Tibial artery (tissue), 4 donors: ENCODE measurements at regions not wholly inside any gene's neighbourhood (a gene's known extent, or its start where the extent isn't known, plus 50 kb on each side); places are given as distances from the start of the nearest gene placed in this dataset.
A peak's percentile ranks its signal among the peaks of the same experiment; 100 is the strongest.

Experiments
- DNase-seq, 2 donors: peaks; one replicate each; pipeline ENCODE4 v3.0.0-alpha.2; 2019
- H3K27ac ChIP-seq, 2 donors: fragments of 200-600 bp; sonication (generic) in 1 of 2; 1 replicate in 1 of 2; 2 replicates in 1 of 2; pipeline ENCODE4 v1.5.1; 2018 to 2019; ENCODE audit warnings: mild to moderate bottlenecking in 1 of 2
- H3K27me3 ChIP-seq, 2 donors: fragments of 200-600 bp; sonication (generic) in 1 of 2; one replicate each; pipeline versions ENCODE4 v1.5.1 to v1.6.0; 2016 to 2019
- H3K36me3 ChIP-seq, 3 donors: fragments of 200-600 bp; sonication (generic) in 2 of 3; one replicate each; pipeline ENCODE4 v1.5.1; 2016 to 2019; ENCODE audit warnings: mild to moderate bottlenecking in 2 of 3
- H3K4me1 ChIP-seq, 4 donors: fragments of 200-600 bp; sonication (generic) in 2 of 4; 1 replicate in 3 of 4; 2 replicates in 1 of 4; pipeline ENCODE4 v1.5.1; 2016 to 2019
- H3K4me3 ChIP-seq, 2 donors: fragments of 200-600 bp; sonication (generic) in 1 of 2; 1 replicate in 1 of 2; 2 replicates in 1 of 2; pipeline ENCODE4 v1.5.1; 2018 to 2019; ENCODE audit warnings: mild to moderate bottlenecking in 2 of 2
- H3K9me3 ChIP-seq, 3 donors: fragments of 200-600 bp; sonication (generic) in 1 of 3; one replicate each; pipeline ENCODE4 v1.5.1; 2016 to 2019
- intact Hi-C: fragments of 100-400 bp; cut with DNase I; formaldehyde crosslinking; loops from one replicate; pipeline ENCODE4 v1.15.0; 2023; ENCODE audit warnings: low total_unique reads
- TF ChIP-seq, protein P1 (sequence below), 2 experiments: fragments of 200-600 bp in 1 of 2; fragments of 450-650 bp in 1 of 2; IDR thresholded peaks; one replicate each; pipeline ENCODE4 v1.5.1; 2017 to 2019; ENCODE audit warnings: antibody characterized with exemption in 2 of 2, mild to moderate bottlenecking in 1 of 2, moderate library complexity in 1 of 2

DNA sequence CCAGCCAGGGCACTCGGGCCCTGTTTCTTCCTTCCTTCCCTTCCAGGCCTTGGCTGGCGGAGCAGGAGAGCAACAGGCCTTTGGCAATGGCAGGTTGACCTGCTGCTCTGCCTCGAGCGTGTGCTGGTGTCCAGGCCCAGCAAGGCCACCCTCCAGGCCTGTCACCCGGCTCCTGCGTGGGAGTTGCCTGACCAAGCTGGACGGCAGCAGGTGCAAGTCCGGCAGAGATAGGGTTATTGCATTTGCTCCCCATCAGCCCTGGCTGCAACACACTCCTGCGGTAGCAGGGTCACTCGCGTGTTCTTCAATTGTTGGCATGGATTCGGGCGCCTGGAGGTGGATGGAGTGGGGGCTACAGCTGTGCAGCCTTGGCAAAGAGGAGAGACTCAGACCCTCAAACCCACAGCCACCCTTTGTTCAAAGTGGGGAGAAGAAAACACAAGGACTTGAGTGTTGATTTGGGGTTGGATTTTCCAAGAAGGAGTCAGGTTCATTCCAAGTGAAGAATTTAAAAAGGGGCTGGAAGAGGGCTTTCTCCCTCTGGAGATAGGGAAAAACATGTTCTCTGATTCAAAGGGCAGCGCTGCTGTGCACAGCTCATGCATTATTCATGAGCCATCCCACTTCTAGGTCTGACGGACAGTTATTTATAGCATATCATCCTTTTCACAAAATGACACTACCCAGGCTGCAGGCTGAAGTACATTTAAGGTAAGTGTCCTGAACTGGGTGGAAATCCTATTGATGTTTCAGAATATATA, 64.2 kb upstream of the PITRM1 start:
- Histone ChIP-seq H3K4me1 (peaks cover 0 to 28% (median 2%) of the 10 kb centered on the region in 4 donors), H3K27me3 (no peaks in the 10 kb centered on the region), H3K36me3 (no peaks in the 10 kb centered on the region), H3K4me3 (no peak overlapping the region), H3K9me3 (no peaks in the 10 kb centered on the region), H3K27ac (no peak overlapping the region)
- DNase-seq: no peak
- TF ChIP-seq, protein P1, sequence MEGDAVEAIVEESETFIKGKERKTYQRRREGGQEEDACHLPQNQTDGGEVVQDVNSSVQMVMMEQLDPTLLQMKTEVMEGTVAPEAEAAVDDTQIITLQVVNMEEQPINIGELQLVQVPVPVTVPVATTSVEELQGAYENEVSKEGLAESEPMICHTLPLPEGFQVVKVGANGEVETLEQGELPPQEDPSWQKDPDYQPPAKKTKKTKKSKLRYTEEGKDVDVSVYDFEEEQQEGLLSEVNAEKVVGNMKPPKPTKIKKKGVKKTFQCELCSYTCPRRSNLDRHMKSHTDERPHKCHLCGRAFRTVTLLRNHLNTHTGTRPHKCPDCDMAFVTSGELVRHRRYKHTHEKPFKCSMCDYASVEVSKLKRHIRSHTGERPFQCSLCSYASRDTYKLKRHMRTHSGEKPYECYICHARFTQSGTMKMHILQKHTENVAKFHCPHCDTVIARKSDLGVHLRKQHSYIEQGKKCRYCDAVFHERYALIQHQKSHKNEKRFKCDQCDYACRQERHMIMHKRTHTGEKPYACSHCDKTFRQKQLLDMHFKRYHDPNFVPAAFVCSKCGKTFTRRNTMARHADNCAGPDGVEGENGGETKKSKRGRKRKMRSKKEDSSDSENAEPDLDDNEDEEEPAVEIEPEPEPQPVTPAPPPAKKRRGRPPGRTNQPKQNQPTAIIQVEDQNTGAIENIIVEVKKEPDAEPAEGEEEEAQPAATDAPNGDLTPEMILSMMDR (IDR thresholded peaks at IDR 0.05): no peak
- intact Hi-C loops: loop anchor here (5.0 kb wide), 2 partner anchors 545 to 1420 kb away; no protein-coding TSS in a partner anchor

DNA sequence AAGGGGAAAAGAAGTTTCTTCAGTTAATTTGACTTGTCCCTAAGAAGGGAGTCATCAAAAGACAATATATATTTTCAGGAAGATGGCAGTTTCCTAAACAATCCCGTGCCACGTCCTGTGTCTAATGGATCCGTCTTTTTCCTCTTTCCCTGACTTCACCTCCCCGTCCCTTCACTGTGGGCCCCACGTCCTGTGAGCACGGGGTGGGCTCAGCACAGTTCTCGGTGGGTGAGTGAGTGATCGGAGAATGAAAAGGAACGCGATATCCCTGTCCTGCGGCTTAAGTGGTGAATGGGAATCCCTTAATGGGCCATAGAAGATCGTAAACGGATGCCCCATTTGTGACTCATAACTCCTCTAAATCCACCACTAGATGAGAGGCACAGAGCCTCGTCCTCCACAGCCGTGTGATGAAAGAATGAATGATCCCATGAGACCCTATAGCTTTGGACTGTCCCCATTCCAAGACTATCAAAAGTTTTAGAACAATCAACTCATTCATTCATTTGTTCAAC, 63.5 kb upstream of the PITRM1 start:
- H3K4me3 ChIP-seq: no peak overlapping the region
- DNase-seq: no peak
- no peaks in the 10 kb centered on the region for H3K9me3 ChIP-seq
- TF ChIP-seq, protein P1 (IDR thresholded peaks at IDR 0.05): no peak
- H3K36me3 ChIP-seq: no peaks in the 10 kb centered on the region
- H3K27me3 ChIP-seq: no peaks in the 10 kb centered on the region
- no peak overlapping the region for H3K27ac ChIP-seq
- intact Hi-C loops: loop anchor here (5.0 kb wide), 2 partner anchors 546 to 1421 kb away; no protein-coding TSS in a partner anchor
- peaks cover 0 to 34% (median 2%) of the 10 kb centered on the region in 4 donors for H3K4me1 ChIP-seq

DNA sequence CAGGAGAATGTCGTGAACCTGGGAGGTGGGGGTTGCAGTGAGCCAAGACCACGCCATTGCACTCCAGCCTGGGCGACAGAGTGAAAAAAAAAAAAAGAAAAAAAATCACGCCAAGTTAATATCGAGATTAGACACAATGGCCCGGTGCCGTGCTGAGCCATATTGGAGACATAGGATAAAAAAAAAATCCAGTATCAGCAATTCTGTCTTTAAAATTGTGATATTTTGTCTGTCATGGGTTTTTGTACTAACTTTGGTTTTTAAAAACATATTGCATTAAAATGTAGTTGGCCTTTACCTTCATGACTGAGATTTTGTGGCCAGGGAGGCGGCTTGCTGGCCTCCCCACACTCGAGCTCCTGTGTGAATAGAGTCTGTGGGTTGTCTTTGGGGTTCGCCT, 62.8 kb upstream of the PITRM1 start:
- Histone ChIP-seq H3K4me1 (peaks cover 0 to 34% (median 2%) of the 10 kb centered on the region in 4 donors), H3K27me3 (no peaks in the 10 kb centered on the region), H3K27ac (no peak overlapping the region), H3K36me3 (no peaks in the 10 kb centered on the region), H3K9me3 (no peaks in the 10 kb centered on the region), H3K4me3 (no peak overlapping the region)
- intact Hi-C loops: loop anchor here (5.0 kb wide), 2 partner anchors 547 to 1422 kb away; no protein-coding TSS in a partner anchor
- TF ChIP-seq, protein P1 (IDR thresholded peaks at IDR 0.05): no peak
- DNase-seq: no peak

DNA sequence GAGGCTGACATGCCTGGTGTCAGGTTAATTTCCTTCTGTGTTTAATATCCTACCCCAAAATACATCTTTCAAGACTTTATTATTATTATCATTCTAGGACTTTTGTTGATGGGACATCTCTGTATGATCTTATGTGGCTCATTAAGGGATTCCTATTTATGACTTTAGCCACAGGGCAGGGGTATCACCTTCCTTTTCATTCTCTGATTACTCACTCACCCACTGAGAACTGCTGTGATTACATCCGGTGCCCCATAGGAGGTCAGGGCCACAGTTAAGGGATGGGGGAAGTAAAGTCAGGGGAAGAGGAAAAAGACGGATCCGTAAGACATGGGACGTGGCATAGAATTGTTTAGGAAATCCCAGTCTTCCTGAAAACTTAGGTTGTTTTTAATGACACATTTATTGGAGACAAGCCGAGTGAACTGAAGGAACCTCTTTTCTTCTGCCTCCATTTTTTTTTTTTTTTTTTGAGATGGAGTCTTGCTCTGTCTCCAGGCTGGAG, 61.0 kb upstream of the PITRM1 start:
- TF ChIP-seq, protein P1 (IDR thresholded peaks at IDR 0.05): no peak
- Histone ChIP-seq H3K4me3 (no peak overlapping the region), H3K27ac (no peak overlapping the region), H3K27me3 (no peaks in the 10 kb centered on the region), H3K9me3 (no peaks in the 10 kb centered on the region), H3K36me3 (no peaks in the 10 kb centered on the region), H3K4me1 (peaks cover 0 to 29% (median 0%) of the 10 kb centered on the region in 4 donors)
- no peak for DNase-seq
- intact Hi-C loops: no loop called here

DNA sequence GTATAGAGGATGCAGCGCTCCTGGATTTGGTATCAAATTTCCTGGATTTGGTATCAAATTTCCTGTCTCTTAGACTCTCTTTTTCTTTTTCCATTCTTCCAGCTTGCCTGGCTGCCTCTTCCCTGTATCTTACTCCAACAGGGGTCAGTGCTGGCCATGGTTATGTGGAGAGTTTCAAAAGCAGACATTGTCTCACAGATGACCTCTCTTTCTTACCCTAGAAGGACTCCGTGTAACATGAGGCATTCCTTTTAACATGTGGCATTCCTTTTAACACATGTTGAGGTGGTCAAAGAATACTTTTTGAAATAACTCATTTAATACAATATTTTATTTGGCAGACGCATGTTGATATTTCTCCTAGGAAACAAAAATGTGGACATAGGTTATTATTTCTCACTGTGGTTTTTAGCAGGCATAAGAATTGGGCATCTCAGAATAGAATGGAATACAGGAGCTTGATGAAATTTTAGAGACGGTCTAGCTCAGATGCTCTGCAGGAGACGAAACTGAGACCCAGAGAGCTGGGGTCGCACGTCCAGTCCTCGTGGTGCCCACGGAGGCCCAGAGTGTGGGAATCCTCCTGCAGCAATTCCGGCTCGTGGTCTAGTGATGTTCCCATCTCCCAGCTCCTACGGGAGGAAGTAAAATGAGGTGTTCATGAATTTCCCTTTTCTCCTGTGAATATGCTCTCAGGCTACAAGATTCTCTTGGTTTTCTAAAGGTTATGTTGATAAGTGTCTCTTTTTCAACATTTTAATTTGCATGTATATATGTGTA, 59.6 kb upstream of the PITRM1 start:
- TF ChIP-seq, protein P1 (IDR thresholded peaks at IDR 0.05): peak; percentile 28
- no peaks in the 10 kb centered on the region for H3K36me3 ChIP-seq
- DNase-seq: no peak
- H3K9me3 ChIP-seq: no peaks in the 10 kb centered on the region
- peak overlapping the region; percentile 53 to 66 for H3K27ac ChIP-seq
- H3K4me1 ChIP-seq: peaks cover 0 to 30% (median 9%) of the 10 kb centered on the region in 4 donors
- no peak overlapping the region for H3K4me3 ChIP-seq
- H3K27me3 ChIP-seq: no peaks in the 10 kb centered on the region
- intact Hi-C loops: no loop called here
